Spleen (tissue), 7 donors: ENCODE measurements at regions not wholly inside any gene's neighbourhood (a gene's known extent, or its start where the extent isn't known, plus 50 kb on each side); places are given as distances from the start of the nearest gene placed in this dataset.
"Not testable (repeated sequence)": the region's sequence is repeated elsewhere in the genome, so short reads cannot be mapped to it uniquely, and the experiment has no call there.

ENCODE experiments used
- POLR2A ChIP-seq, 3 donors: fragments of 450-650 bp; IDR thresholded peaks; one replicate each; pipeline ENCODE4 v1.5.1; 2017; ENCODE audit warnings: antibody characterized with exemption in 3 of 3, mild to moderate bottlenecking in 1 of 3
- POLR2AphosphoS5 ChIP-seq, 3 donors: sonication (generic); formaldehyde crosslinking; IDR thresholded peaks; one replicate each; pipeline ENCODE4 v1.5.1; 2017; ENCODE audit warnings: antibody characterized with exemption in 3 of 3
- TF ChIP-seq, protein P1 (sequence below), 11 experiments: fragments of 200-600 bp in 7 of 11; fragments of 450-650 bp in 4 of 11; sonication (generic) in 4 of 11; IDR thresholded peaks in 8 of 11; conservative IDR thresholded peaks in 3 of 11; 1 replicate in 7 of 11; 2 replicates in 4 of 11; pipeline versions ENCODE4 v1.4.0 to v1.8.0; 2016 to 2021; ENCODE audit warnings: antibody characterized with exemption in 11 of 11, inconsistent platforms in 4 of 11, mild to moderate bottlenecking in 1 of 11
- donor health status: DM: no; HTN: no; CAD: no; lungs with moderate emphysema.
- donor health status: DM: no; HTN: no; CAD: no.
- donor health status: DM: no; HTN: no; CAD: no.

DNA sequence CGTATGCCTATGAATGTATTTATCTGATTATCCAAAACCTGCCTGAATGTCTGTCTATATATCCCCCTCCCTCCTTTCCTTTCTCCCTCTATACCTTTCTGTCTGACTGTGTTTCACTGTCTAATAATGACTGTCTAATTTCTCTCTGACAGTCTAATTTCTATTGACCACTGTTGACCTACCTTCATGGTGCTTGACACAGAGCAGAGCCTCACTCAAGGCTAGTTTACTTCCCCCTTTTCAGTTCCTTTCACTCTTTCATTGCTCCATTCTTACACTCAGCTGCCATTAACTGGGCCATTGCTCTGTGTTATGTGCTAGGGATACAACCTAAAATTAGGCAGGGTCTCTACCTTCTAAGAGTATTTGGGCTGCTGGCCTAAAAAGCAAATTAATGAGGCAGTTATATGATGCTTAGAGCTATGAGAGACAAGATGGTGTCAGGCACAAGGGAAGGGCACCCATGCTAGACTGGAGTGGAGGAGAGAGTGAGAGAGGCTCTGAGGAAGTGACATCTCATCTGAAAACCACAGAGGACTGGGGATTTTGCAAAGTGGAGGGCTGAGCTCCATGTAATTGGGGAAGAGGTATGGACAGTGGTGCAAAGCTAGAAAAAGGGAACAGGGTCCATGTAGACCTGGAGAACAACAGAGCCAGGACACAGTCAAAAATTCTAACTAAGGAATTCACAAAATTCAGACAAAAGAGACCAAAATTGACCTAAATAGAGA lies 348.6 kb upstream of the CHRNA7 start:
- not testable (repeated sequence) for TF ChIP-seq POLR2A, POLR2AphosphoS5 (IDR thresholded peaks at IDR 0.05)
- TF ChIP-seq, protein P1, sequence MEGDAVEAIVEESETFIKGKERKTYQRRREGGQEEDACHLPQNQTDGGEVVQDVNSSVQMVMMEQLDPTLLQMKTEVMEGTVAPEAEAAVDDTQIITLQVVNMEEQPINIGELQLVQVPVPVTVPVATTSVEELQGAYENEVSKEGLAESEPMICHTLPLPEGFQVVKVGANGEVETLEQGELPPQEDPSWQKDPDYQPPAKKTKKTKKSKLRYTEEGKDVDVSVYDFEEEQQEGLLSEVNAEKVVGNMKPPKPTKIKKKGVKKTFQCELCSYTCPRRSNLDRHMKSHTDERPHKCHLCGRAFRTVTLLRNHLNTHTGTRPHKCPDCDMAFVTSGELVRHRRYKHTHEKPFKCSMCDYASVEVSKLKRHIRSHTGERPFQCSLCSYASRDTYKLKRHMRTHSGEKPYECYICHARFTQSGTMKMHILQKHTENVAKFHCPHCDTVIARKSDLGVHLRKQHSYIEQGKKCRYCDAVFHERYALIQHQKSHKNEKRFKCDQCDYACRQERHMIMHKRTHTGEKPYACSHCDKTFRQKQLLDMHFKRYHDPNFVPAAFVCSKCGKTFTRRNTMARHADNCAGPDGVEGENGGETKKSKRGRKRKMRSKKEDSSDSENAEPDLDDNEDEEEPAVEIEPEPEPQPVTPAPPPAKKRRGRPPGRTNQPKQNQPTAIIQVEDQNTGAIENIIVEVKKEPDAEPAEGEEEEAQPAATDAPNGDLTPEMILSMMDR (IDR thresholded peaks at IDR 0.05 in 8 of 11, conservative IDR thresholded peaks at IDR 0.05 in 3 of 11), result not testable (repeated sequence)
